HL-60 (cell line): ENCODE measurements at regions not wholly inside any gene's neighbourhood (a gene's known extent, or its start where the extent isn't known, plus 50 kb on each side); places are given as distances from the start of the nearest gene placed in this dataset.
"Not testable (repeated sequence)": the region's sequence is repeated elsewhere in the genome, so short reads cannot be mapped to it uniquely, and the experiment has no call there.

Experiments
- DNase-seq, 2 experiments: peaks; one replicate each; pipeline ENCODE4 v3.0.0-alpha.2; 2010 to 2020; ENCODE audit warnings: low read depth in 1 of 2, low spot score in 1 of 2
- H3K27ac ChIP-seq: fragments of 250-450 bp; sonication (Bioruptor Pico); replicated peaks from 2 replicates; pipeline ENCODE4 v1.5.1; 2020; ENCODE audit warnings: mild to moderate bottlenecking, moderate library complexity
- H3K27me3 ChIP-seq: fragments of 250-450 bp; sonication (Bioruptor Pico); 2 replicates; pipeline ENCODE4 v1.5.1; 2021; ENCODE audit warnings: mild to moderate bottlenecking, moderate library complexity; ENCODE audit not compliant: insufficient read depth, poor library complexity, severe bottlenecking
- H3K4me3 ChIP-seq: replicated peaks from 2 replicates; pipeline ENCODE4 v1.5.1; 2011; ENCODE audit warnings: mild to moderate bottlenecking, control low read depth, low read length; ENCODE audit not compliant: insufficient read depth
- GABPA ChIP-seq: IDR thresholded peaks from 2 replicates; pipeline ENCODE4 v1.6.1; 2012; ENCODE audit warnings: low read depth
- POLR2AphosphoS5 ChIP-seq: IDR thresholded peaks from 2 replicates; pipeline ENCODE4 v1.6.1; 2012; ENCODE audit warnings: low read depth
- SPI1 ChIP-seq: IDR thresholded peaks from 2 replicates; pipeline ENCODE4 v1.6.1; 2012; ENCODE audit warnings: low read depth, mild to moderate bottlenecking, borderline replicate concordance
- TF ChIP-seq, protein P1 (sequence below): IDR thresholded peaks from 2 replicates; pipeline ENCODE4 v1.6.1; 2012; ENCODE audit warnings: low read depth; ENCODE audit not compliant: insufficient replicate concordance
- TF ChIP-seq, protein P2 (sequence below): IDR thresholded peaks from one replicate; pipeline ENCODE4 v1.5.1; 2011; ENCODE audit warnings: low read length, control low read depth, inconsistent platforms; ENCODE audit not compliant: insufficient read depth

DNA sequence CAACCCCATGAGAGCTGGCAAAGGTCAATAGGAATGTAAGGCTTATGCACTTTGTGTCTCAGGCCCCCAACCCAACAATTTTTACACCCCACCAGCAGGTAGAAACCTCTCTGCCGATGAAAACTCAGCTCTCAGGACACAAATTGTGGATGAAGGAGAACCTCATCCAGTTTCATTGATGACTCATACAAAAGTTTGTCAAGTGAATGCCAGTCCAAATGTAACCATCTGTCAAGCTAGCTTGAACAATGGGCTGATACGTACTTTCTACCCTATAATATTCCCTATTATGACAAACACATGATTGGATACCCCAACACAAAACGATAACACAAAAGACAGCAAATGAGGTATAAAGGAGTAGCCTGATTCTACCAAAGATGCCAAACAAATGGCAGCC, 321.2 kb upstream of the TMEFF2 start:
- no peak overlapping the region for H3K27ac ChIP-seq
- no peaks in the 10 kb centered on the region for H3K27me3 ChIP-seq
- DNase-seq, result no peak
- TF ChIP-seq, protein P1, sequence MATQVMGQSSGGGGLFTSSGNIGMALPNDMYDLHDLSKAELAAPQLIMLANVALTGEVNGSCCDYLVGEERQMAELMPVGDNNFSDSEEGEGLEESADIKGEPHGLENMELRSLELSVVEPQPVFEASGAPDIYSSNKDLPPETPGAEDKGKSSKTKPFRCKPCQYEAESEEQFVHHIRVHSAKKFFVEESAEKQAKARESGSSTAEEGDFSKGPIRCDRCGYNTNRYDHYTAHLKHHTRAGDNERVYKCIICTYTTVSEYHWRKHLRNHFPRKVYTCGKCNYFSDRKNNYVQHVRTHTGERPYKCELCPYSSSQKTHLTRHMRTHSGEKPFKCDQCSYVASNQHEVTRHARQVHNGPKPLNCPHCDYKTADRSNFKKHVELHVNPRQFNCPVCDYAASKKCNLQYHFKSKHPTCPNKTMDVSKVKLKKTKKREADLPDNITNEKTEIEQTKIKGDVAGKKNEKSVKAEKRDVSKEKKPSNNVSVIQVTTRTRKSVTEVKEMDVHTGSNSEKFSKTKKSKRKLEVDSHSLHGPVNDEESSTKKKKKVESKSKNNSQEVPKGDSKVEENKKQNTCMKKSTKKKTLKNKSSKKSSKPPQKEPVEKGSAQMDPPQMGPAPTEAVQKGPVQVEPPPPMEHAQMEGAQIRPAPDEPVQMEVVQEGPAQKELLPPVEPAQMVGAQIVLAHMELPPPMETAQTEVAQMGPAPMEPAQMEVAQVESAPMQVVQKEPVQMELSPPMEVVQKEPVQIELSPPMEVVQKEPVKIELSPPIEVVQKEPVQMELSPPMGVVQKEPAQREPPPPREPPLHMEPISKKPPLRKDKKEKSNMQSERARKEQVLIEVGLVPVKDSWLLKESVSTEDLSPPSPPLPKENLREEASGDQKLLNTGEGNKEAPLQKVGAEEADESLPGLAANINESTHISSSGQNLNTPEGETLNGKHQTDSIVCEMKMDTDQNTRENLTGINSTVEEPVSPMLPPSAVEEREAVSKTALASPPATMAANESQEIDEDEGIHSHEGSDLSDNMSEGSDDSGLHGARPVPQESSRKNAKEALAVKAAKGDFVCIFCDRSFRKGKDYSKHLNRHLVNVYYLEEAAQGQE, result no peak
- TF ChIP-seq POLR2AphosphoS5, result no peak
- TF ChIP-seq, protein P2, sequence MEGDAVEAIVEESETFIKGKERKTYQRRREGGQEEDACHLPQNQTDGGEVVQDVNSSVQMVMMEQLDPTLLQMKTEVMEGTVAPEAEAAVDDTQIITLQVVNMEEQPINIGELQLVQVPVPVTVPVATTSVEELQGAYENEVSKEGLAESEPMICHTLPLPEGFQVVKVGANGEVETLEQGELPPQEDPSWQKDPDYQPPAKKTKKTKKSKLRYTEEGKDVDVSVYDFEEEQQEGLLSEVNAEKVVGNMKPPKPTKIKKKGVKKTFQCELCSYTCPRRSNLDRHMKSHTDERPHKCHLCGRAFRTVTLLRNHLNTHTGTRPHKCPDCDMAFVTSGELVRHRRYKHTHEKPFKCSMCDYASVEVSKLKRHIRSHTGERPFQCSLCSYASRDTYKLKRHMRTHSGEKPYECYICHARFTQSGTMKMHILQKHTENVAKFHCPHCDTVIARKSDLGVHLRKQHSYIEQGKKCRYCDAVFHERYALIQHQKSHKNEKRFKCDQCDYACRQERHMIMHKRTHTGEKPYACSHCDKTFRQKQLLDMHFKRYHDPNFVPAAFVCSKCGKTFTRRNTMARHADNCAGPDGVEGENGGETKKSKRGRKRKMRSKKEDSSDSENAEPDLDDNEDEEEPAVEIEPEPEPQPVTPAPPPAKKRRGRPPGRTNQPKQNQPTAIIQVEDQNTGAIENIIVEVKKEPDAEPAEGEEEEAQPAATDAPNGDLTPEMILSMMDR, result no peak
- no peak for TF ChIP-seq SPI1
- no peak for TF ChIP-seq GABPA
- no peak overlapping the region for H3K4me3 ChIP-seq

- DNase-seq, result no peak
- no peaks in the 10 kb centered on the region for H3K27me3 ChIP-seq
- TF ChIP-seq POLR2AphosphoS5 (no peak), SPI1 (no peak), GABPA (no peak)
- TF ChIP-seq, protein P2, result no peak
- TF ChIP-seq, protein P1, result no peak
- no peak overlapping the region for H3K27ac ChIP-seq
- H3K4me3 ChIP-seq, result no peak overlapping the region
These were observed 318.8 kb upstream of the TMEFF2 start for GRCh38 chr2:192513575-192513974.

GRCh38 chr2:192507836-192508450, 313.2 kb upstream of the TMEFF2 start:
- not testable (repeated sequence) for H3K27ac ChIP-seq, H3K27me3 ChIP-seq, DNase-seq, H3K4me3 ChIP-seq

DNA sequence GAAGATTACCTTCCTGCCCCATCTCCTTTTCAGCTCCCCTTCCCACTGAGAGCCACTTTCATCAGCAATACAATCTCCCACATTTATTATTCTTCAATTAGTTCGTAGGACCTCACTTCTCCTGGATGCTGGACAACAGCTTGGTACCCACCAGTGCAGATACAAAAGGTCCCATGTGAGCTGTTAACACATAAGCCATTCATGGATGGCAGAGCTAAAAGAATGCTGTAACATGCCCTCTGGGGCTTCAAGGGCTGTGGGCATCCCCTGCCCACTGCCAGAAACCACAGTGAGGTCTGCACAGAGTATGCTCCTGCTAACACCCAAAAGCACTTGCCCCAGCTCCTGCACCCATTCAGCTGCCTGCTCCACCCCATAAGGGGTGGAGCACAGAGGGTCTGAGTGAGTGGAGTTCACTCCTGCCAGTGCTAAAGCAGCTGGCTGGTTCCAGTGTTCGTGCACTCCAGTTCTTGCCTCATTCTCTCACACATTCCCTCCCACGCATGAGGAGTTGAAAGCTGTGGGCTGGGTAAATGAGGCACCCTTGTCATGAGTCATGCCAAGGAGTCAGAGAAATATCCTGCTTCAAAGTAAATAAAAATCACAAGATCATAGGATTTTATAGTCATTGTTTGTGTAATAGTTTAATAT, 305.9 kb upstream of the TMEFF2 start:
- Histone ChIP-seq H3K27ac (no peak overlapping the region), H3K4me3 (no peak overlapping the region), H3K27me3 (no peaks in the 10 kb centered on the region)
- peak; percentile 18 to 63 for DNase-seq
- peak; percentile 62; the same call in 1 of the 2 replicates for TF ChIP-seq POLR2AphosphoS5
- TF ChIP-seq, protein P1, result no peak
